H7 (cell line): ENCODE measurements at regions not wholly inside any gene's neighbourhood (a gene's known extent, or its start where the extent isn't known, plus 50 kb on each side); places are given as distances from the start of the nearest gene placed in this dataset.

Source experiments
- DNase-seq: peaks from one replicate; pipeline ENCODE4 v3.0.0; 2012
- H3K27me3 ChIP-seq: 2 replicates; pipeline ENCODE4 v1.6.0; 2011; ENCODE audit warnings: mild to moderate bottlenecking, low read length; ENCODE audit not compliant: control insufficient read depth, insufficient read depth
- H3K36me3 ChIP-seq: replicated peaks from 2 replicates; pipeline ENCODE4 v1.5.1; 2011; ENCODE audit warnings: low read length; ENCODE audit not compliant: control insufficient read depth, insufficient read depth
- H3K4me3 ChIP-seq: 2 replicates; pipeline ENCODE4 v1.5.1; 2011; ENCODE audit warnings: low read depth, mild to moderate bottlenecking, control low read depth, low read length, moderate library complexity; ENCODE audit not compliant: insufficient read depth

DNA sequence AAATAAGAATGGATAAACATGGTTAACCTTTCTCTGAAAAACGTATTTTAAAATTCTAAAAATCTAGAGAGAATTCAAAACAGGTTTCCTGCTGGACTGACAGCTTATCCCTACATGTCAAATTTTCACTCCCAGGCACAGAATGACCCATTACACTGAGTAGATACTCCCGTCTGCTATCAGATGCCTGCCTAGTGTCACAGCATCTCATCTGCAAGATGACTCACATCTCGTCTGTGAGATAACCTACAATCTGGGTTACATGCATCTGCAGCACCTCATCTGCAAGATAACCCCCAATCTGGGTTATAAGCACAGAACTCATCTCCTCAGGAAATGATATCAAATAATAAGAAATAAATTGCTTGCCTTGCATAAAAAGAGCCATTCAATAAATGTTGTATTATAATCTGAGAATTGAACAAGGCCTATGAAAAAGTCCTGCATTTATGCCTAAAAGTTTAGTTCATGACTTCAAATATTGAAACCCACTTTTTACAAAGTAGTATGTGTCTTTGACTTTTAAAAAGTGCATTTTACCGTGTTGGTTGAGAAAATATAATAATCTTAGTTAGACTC is 188.3 kb upstream of the THBS1 start:
- Histone ChIP-seq H3K36me3 (no peaks in the 10 kb centered on the region), H3K4me3 (no peak overlapping the region), H3K27me3 (no peaks in the 10 kb centered on the region)
- no peak for DNase-seq

DNA sequence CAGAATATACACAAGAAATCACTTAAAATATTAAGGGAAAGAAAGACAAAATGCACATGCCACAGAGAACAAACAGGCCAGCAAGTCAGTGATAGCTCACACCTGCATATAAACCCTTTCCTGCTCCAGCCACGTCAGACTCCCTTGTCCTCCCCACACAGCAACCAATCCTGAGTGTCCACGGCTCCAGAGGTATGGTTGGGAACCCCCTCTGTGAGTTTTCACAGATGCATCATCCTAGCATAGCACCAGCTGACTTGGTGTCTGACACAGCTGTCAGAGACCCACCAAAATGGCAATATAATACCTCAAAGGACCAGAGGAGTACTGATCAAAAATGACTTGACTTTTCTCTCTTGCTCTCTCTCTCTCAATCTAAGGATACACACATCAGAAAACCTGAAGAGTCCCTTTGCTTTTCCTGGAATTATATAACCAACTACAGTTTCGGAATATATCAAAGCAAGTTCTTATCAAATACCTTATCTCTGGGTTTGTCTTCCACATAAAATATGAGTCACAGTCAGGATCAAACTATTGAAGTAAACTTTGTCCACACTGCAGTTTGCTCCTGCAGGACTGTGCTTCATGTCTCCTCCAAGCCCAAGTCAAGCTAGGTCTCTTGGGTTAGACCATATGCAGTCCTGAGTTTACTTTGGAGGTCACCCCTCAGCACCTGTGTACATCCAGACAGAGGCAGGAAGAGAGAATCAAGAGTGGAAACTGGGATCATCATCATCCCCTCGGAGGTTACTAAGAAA is 187.1 kb upstream of the THBS1 start:
- DNase-seq, result no peak
- Histone ChIP-seq H3K36me3 (no peaks in the 10 kb centered on the region), H3K4me3 (no peak overlapping the region), H3K27me3 (no peaks in the 10 kb centered on the region)

DNA sequence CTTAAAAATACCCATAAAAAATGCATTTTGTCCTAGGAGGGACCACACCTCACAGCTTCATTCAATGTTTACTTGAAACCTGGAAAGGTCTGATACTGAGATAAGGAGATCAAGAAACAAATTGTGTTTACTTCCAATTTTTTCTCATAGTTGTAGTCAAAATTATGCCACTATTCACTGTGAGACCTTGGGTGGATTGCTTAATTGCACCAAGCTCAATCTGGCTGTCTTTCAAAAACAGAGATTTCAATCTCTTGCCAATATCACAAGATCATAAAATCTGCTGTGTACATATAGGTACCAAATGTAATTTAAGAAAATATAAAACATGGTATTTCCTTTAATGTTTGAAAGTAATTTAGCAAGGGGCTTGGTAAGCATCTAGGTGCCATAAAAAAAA is 186.4 kb upstream of the THBS1 start:
- DNase-seq, result no peak
- Histone ChIP-seq H3K27me3 (no peaks in the 10 kb centered on the region), H3K4me3 (no peak overlapping the region), H3K36me3 (no peaks in the 10 kb centered on the region)

DNA sequence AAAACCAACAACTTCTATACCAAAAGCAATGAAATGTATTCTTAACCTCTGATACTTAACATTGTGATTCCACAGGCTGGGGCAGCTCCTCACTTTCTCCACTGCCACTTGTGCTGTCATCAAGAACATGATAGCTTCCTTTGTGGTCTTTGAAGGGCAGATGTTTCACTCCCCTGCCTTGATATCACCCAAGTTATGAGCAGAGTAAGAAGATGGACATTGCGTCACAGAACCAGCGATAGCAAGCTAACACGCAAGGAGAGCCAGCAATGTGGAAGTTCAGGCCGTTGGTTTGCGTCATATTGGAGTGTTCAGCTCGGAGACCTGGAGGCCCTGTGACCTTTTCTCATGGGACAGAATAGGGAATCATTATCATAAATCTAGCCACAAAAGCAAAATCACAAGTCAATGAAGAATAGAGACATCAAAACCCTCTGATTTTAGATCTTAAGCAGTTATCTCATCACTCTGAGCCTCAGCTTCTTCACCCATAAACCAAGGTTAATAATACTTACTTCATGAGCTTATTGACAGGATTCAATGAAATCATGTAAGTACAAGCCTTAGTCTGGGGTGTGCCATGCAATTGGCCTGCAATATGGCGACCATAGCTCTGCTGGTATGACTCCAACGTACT is 183.8 kb upstream of the THBS1 start:
- no peaks in the 10 kb centered on the region for H3K27me3 ChIP-seq
- no peaks in the 10 kb centered on the region for H3K36me3 ChIP-seq

DNA sequence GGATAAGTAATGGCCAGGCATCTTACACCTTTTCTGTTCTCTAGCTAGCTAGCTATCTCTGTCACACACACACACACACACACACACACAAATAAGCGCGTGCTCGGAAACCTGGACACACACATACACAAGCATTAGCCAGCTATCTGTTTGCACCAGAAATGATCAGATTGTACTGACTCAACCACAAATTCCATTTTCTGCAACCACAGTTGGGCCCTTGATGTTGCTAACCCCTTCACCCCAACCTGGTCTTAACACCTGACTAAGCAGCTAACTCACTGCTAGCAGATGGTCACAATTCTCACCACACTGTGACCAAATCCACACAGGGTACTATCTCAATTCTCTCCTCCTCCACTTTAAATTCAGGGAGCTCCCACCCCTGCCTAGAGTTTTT is 183.0 kb upstream of the THBS1 start:
- no peak overlapping the region for H3K4me3 ChIP-seq
- no peak for DNase-seq
- H3K27me3 ChIP-seq, result no peaks in the 10 kb centered on the region
- no peaks in the 10 kb centered on the region for H3K36me3 ChIP-seq

More for the DNA sequence above, 183.8 kb upstream of the THBS1 start:
- no peak overlapping the region for H3K4me3 ChIP-seq
- no peak for DNase-seq

DNA sequence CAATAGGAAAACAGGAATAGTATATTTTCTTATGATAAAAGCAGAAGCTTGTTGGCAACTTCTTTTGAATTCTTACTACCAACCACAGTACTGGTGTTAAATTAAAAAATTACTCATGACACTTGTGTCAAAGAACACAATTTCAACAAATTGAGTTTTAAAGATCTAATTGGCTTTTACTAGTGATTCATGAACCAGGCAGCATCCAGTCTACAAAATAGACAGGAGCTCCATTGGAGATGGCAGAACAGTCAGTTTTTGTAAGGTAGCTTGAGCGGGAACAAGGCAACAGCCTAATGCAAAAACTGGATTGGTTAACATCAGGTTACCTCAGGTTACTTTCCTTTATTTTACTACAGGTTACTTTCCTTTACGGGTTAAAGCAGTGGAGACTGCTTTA is 181.3 kb upstream of the THBS1 start:
- no peaks in the 10 kb centered on the region for H3K27me3 ChIP-seq
- DNase-seq, result no peak
- no peaks in the 10 kb centered on the region for H3K36me3 ChIP-seq
- no peak overlapping the region for H3K4me3 ChIP-seq

DNA sequence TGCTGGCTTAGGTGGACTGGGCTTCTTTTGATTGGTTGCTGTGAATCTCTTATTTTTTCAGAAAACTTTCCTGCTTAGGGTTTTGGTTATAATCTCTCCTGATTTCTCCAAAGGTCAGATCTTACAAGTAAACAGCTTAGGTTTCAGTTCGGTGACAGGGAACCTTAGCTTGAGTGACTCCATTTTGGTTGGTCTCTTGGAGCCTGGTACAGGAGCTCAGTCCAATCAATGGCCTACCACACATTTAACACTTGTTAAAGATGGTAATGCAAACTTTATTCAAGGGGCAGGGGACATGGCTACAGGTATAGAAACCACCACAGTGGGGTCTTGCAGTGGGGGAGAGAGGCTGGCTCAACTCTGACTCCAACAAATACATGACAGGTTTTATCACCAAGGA is 180.9 kb upstream of the THBS1 start:
- H3K4me3 ChIP-seq, result no peak overlapping the region
- H3K27me3 ChIP-seq, result no peaks in the 10 kb centered on the region
- no peak for DNase-seq
- no peaks in the 10 kb centered on the region for H3K36me3 ChIP-seq

DNA sequence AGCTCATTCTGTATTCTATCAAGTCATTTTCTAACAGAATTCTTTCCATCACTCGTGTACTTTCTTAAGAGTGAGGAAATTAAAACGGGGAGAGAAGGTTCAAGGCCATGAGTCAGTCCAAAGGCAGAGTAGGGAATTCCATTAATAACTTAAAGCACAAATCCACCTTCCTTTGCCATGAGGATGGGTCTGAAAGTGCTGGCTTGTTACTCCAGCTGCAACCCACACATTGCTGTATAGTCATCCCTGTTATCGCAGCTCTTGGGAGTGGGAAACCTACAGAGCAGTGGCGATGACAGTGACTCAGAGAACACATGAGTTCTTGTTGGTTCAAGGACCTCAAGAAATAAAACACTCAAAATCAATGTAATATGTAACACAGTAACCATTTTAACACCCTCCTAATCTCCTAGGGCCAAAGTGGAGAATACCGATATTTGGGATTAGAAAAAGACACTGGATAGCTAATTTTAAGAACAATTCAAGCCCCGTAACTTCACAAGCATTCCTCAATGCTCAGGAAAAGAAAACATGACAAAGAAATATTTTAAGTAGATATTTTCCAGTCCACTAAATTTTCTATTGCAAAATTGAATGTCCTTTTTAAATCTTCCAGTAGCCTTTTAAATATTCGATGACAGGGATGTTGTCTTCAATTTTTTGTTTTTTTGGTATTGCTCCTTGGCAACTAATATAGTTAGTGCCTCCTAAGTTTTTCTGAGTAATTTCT is 179.9 kb upstream of the THBS1 start:
- Histone ChIP-seq H3K27me3 (no peaks in the 10 kb centered on the region), H3K4me3 (no peak overlapping the region), H3K36me3 (no peaks in the 10 kb centered on the region)
- DNase-seq, result no peak

DNA sequence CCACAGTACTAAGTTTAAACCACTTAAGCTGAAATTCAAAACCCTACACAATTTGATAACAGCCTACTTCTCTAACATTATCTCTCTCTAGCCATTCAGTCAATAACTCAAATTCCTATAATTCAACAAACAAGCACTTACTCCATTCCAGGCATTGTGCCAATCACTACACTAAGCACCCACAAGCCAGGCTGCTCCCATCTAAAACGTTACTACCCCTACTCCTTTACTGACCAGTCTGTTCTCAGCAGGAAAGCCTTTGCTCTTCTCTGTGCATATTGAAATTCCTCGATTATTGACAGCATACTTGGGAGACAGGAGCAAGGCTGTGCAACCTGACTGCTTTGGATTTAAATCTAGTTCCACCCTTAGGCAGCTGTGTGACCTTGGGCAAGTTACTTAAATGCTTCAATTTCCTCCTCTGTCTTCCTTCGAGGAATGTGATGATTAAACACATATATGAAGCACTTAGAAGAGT is 177.2 kb upstream of the THBS1 start:
- Histone ChIP-seq H3K36me3 (no peaks in the 10 kb centered on the region), H3K27me3 (no peaks in the 10 kb centered on the region), H3K4me3 (no peak overlapping the region)
- DNase-seq, result no peak

DNA sequence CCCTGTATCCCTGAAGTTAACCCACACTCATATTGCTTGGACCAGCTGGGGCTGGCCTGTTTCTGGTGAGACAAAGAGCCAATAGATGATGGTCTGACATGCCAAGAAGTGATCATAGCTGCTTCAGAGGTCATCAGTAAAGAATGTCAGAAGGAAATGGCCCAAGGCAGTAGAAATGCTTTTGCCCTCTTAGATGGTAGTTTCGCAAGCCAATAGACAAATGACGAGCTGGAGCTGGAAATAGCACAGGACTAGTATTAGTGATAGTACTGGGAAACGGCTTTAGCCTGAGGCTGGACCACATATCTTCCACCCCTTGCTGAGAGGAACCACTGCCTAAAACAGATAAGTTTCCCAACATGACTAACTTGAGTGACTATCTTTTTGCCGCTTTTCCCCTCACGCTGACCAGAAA is 176.1 kb upstream of the THBS1 start:
- Histone ChIP-seq H3K36me3 (no peaks in the 10 kb centered on the region), H3K4me3 (no peak overlapping the region), H3K27me3 (no peaks in the 10 kb centered on the region)
- no peak for DNase-seq

DNA sequence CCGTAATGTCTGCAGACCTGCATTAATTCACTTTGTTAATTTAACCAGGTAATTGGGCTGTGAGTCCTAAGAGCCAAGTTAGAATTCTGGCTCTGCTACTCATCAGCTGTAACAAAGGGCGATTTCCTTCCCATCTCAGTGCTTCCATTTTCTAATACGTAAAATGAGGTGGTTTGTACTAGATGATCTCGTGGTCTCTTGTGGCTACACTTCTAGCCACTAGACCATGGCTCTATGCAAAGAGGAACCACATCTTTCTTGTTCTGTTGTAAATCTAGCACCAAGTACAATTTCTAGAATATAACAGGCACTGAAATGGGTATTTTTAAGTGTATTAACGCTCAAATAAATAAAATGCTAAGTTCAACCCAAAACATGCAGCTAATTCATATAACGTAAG is 174.4 kb upstream of the THBS1 start:
- Histone ChIP-seq H3K27me3 (no peaks in the 10 kb centered on the region), H3K36me3 (no peaks in the 10 kb centered on the region), H3K4me3 (no peak overlapping the region)
- DNase-seq, result no peak

DNA sequence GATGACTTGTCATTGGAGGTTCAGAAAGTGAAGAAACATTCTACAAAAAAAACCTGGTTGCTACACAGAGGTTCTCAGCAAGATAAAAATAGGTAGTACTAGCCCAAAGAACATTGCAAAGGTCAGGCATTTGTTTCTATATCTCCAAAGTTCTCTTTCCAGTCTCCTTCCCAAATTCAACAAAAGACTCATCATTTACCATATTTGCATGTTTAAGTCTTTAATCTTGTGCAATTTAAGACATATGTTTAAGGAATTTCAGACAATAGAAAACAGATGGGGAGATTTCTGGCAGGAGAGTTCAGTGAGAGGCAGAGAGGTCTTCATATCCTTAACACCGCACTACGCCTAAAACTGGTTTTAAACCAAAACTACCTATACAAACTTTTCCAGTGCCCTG is 173.8 kb upstream of the THBS1 start:
- no peak for DNase-seq

DNA sequence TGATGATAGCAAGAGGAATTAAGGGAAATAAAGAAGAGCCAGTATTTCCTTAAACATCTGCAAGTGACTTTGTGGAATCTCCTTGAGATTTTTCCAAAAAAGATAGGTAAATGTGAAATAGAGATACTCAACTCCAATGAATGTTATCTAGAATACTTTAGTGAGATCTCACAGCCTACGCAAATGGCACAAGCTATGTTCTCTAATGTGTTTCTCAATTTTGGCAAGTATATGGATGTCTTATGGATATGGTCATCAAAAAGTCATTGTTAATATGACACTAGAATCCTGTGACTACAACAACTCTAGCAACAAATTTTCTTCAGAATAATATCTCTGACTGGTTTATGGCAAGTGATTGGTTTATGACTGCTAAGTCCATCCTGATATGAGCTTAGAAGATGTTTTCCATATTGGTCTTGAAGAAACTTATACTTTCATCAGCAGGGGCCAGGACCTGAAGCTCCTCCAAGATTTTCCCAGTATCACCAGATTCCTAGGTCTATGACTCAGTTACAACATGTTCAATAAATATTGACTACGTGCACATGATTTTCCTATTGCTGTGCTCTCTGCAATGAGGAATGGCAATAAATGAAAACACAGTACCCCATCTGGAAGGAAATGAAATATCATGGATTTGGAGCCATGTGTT is 170.9 kb upstream of the THBS1 start:
- H3K36me3 ChIP-seq, result no peaks in the 10 kb centered on the region
- DNase-seq, result no peak
- no peak overlapping the region for H3K4me3 ChIP-seq
- no peaks in the 10 kb centered on the region for H3K27me3 ChIP-seq

More for the DNA sequence above, 173.8 kb upstream of the THBS1 start:
- H3K4me3 ChIP-seq, result no peak overlapping the region
- H3K36me3 ChIP-seq, result no peaks in the 10 kb centered on the region
- H3K27me3 ChIP-seq, result no peaks in the 10 kb centered on the region
